Astrocyte (in vitro differentiated cells and primary cell): ENCODE measurements at regions not wholly inside any gene's neighbourhood (a gene's known extent, or its start where the extent isn't known, plus 50 kb on each side); places are given as distances from the start of the nearest gene placed in this dataset.

ENCODE experiments used
- DNase-seq: peaks from one replicate; pipeline ENCODE4 v3.0.0-alpha.2; 2010; ENCODE audit warnings: low read depth
- FAIRE-seq: peaks from 2 replicates; lab custom pipeline; 2011; peaks lifted over from hg19 to GRCh38; lab: Jason Lieb, UNC
- H2AFZ ChIP-seq: 2 replicates; pipeline ENCODE4 v1.6.0; 2012; ENCODE audit warnings: low read depth, low read length, inconsistent platforms
- H3K27ac ChIP-seq: 2 replicates; pipeline ENCODE4 v1.5.1; 2011; ENCODE audit warnings: low read depth, low read length, inconsistent platforms
- H3K27me3 ChIP-seq: 2 replicates; pipeline ENCODE4 v1.6.0; 2011; ENCODE audit warnings: low read length, inconsistent platforms; ENCODE audit not compliant: insufficient read depth
- H3K36me3 ChIP-seq: 2 replicates; pipeline ENCODE4 v1.5.1; 2011; ENCODE audit warnings: low read length, inconsistent platforms; ENCODE audit not compliant: insufficient read depth
- H3K4me1 ChIP-seq: 2 replicates; pipeline ENCODE4 v1.5.1; 2011; ENCODE audit warnings: low read length, inconsistent platforms; ENCODE audit not compliant: insufficient read depth
- H3K4me2 ChIP-seq: 2 replicates; pipeline ENCODE4 v1.6.0; 2012; ENCODE audit warnings: low read length, inconsistent platforms
- H3K4me3 ChIP-seq: 2 replicates; pipeline ENCODE4 v1.5.1; 2011; ENCODE audit warnings: low read depth, mild to moderate bottlenecking, low read length, inconsistent platforms; ENCODE audit not compliant: insufficient read depth
- H3K79me2 ChIP-seq: 2 replicates; pipeline ENCODE4 v1.6.0; 2012; ENCODE audit warnings: mild to moderate bottlenecking, low read length, inconsistent platforms; ENCODE audit not compliant: insufficient read depth
- H3K9ac ChIP-seq: 2 replicates; pipeline ENCODE4 v1.6.0; 2012; ENCODE audit warnings: mild to moderate bottlenecking, low read length, inconsistent platforms
- H3K9me3 ChIP-seq: 2 replicates; pipeline ENCODE4 v1.5.1; 2012; ENCODE audit warnings: low read depth, mild to moderate bottlenecking, low read length, inconsistent platforms; ENCODE audit not compliant: insufficient read depth
- H4K20me1 ChIP-seq: 2 replicates; pipeline ENCODE4 v1.6.0; 2012; ENCODE audit warnings: low read length, inconsistent platforms; ENCODE audit not compliant: insufficient read depth
- H3K27ac Mint-ChIP-seq: one replicate; pipeline ENCODE4 v1.8.0; 2021; ENCODE audit warnings: mild to moderate bottlenecking, mixed read lengths; ENCODE audit not compliant: unreplicated experiment
- H3K27me3 Mint-ChIP-seq: one replicate; pipeline ENCODE4 v1.8.0; 2021; ENCODE audit warnings: low read depth, mixed read lengths; ENCODE audit not compliant: unreplicated experiment
- H3K36me3 Mint-ChIP-seq: one replicate; pipeline ENCODE4 v1.8.0; 2021; ENCODE audit warnings: low read depth, mixed read lengths; ENCODE audit not compliant: unreplicated experiment
- H3K4me1 Mint-ChIP-seq: one replicate; pipeline ENCODE4 v1.8.0; 2021; ENCODE audit warnings: low read depth, mixed read lengths; ENCODE audit not compliant: unreplicated experiment
- H3K4me3 Mint-ChIP-seq: one replicate; pipeline ENCODE4 v1.8.0; 2021; ENCODE audit warnings: mild to moderate bottlenecking, moderate library complexity, mixed read lengths; ENCODE audit not compliant: unreplicated experiment
- H3K9me3 Mint-ChIP-seq: one replicate; pipeline ENCODE4 v1.8.0; 2021; ENCODE audit warnings: mild to moderate bottlenecking, mixed read lengths; ENCODE audit not compliant: unreplicated experiment
- EZH2 ChIP-seq: IDR thresholded peaks from 2 replicates; pipeline ENCODE4 v1.6.1; 2012; ENCODE audit warnings: mild to moderate bottlenecking, low read length, inconsistent platforms; ENCODE audit not compliant: insufficient read depth
- TF ChIP-seq, protein P1 (sequence below): IDR thresholded peaks from 2 replicates; pipeline ENCODE4 v1.5.1; 2011; ENCODE audit warnings: low read depth, mild to moderate bottlenecking, inconsistent platforms, low read length, moderate library complexity; ENCODE audit not compliant: insufficient read depth

DNA sequence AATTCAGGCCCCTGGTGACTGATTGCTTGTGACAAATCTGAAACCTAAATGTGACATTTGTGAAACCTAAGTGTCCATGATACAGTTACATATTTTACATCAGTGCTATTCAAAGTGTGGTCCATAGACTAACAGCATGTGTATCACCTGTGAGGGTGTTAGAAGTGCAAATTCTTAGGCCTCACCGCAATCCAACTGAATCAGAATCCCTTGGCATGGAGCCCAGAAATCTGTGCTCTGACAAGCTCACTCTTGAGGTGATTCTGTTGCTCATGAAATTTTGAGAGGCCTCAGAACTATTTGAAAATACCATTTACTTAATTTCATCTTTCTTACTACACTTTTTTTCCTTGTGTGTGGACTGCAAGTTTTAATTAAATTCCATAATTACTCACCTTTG lies 587.9 kb downstream of the ADGRL2 start:
- no peak overlapping the region for H2AFZ ChIP-seq
- peaks cover 6% of the 10 kb centered on the region for H3K4me1 ChIP-seq
- H3K79me2 ChIP-seq: no peaks in the 10 kb centered on the region
- H3K4me3 ChIP-seq: no peak overlapping the region
- no peak overlapping the region for H3K4me3 Mint-ChIP-seq
- no peaks in the 10 kb centered on the region for H3K27me3 ChIP-seq
- no peaks in the 10 kb centered on the region for H4K20me1 ChIP-seq
- no peak overlapping the region for H3K27ac ChIP-seq
- H3K36me3 Mint-ChIP-seq: no peaks in the 10 kb centered on the region
- no peaks in the 10 kb centered on the region for H3K9me3 Mint-ChIP-seq
- no peak overlapping the region for H3K27ac Mint-ChIP-seq
- H3K9ac ChIP-seq: no peak overlapping the region
- no peaks in the 10 kb centered on the region for H3K4me1 Mint-ChIP-seq
- H3K36me3 ChIP-seq: no peaks in the 10 kb centered on the region
- TF ChIP-seq, protein P1, sequence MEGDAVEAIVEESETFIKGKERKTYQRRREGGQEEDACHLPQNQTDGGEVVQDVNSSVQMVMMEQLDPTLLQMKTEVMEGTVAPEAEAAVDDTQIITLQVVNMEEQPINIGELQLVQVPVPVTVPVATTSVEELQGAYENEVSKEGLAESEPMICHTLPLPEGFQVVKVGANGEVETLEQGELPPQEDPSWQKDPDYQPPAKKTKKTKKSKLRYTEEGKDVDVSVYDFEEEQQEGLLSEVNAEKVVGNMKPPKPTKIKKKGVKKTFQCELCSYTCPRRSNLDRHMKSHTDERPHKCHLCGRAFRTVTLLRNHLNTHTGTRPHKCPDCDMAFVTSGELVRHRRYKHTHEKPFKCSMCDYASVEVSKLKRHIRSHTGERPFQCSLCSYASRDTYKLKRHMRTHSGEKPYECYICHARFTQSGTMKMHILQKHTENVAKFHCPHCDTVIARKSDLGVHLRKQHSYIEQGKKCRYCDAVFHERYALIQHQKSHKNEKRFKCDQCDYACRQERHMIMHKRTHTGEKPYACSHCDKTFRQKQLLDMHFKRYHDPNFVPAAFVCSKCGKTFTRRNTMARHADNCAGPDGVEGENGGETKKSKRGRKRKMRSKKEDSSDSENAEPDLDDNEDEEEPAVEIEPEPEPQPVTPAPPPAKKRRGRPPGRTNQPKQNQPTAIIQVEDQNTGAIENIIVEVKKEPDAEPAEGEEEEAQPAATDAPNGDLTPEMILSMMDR: no peak
- no peak for TF ChIP-seq EZH2
- H3K9me3 ChIP-seq: no peaks in the 10 kb centered on the region
- DNase-seq (peak; percentile 88), FAIRE-seq (no peak)
- no peak overlapping the region for H3K4me2 ChIP-seq
- H3K27me3 Mint-ChIP-seq: no peaks in the 10 kb centered on the region

DNA sequence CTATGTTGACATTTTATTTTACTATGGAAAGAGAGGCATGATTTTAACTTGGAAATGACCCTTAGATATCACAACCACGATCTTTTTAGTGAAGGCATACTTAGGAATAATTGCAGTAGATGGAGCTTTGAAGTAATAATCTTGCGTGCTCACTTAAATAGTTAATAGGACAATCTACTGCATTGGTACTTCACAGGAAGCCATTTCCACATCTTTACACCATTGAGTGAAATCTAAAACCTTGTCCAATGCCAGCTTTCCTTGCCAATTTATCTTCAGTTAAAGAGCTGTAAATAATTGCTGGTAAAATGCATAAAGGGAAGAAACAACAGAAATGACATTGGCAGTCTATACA lies 586.3 kb downstream of the ADGRL2 start:
- H3K36me3 ChIP-seq: no peaks in the 10 kb centered on the region
- no peak overlapping the region for H3K9ac ChIP-seq
- Mint-ChIP-seq H3K4me1 (no peaks in the 10 kb centered on the region), H3K36me3 (no peaks in the 10 kb centered on the region), H3K4me3 (no peak overlapping the region), H3K27me3 (no peaks in the 10 kb centered on the region), H3K9me3 (no peaks in the 10 kb centered on the region), H3K27ac (no peak overlapping the region)
- no peak for DNase-seq
- no peaks in the 10 kb centered on the region for H3K79me2 ChIP-seq
- H3K9me3 ChIP-seq: no peaks in the 10 kb centered on the region
- no peak overlapping the region for H2AFZ ChIP-seq
- H3K4me2 ChIP-seq: no peak overlapping the region
- FAIRE-seq: no peak
- H3K27ac ChIP-seq: no peak overlapping the region
- H3K4me3 ChIP-seq: no peak overlapping the region
- H4K20me1 ChIP-seq: no peaks in the 10 kb centered on the region
- H3K4me1 ChIP-seq: no peaks in the 10 kb centered on the region
- TF ChIP-seq, protein P1: no peak
- no peak for TF ChIP-seq EZH2
- no peaks in the 10 kb centered on the region for H3K27me3 ChIP-seq

DNA sequence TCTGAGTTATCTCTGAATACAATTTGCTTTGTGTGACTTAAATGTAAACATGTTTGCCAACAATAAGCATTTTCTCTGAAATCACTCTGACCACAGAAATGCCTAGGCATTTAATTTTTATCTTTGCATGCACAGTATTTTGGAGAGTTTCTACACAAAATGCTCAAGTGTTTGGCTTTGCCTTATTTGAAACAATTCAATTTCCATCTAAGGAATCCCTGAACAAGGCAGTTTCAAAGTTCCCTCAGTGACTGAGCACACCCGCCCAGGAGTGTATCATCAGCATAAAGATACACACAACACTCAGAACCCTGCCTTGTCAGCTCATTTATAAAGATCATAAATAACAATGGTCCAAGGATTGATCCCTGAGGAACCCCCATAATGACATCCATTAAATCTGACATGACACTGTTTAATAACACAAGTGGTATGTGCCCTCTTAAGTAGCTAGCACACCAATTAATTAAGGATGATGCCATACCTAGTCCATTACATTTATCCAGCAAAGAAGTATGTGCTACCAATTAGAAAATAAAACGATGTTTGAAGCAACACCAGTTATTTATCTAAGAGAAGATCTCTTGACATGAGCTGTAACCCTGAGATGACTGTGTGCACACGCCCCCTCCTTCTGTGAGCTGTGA lies 585.8 kb downstream of the ADGRL2 start:
- Mint-ChIP-seq H3K4me1 (no peaks in the 10 kb centered on the region), H3K36me3 (no peaks in the 10 kb centered on the region), H3K27ac (no peak overlapping the region), H3K9me3 (no peaks in the 10 kb centered on the region), H3K4me3 (no peak overlapping the region), H3K27me3 (no peaks in the 10 kb centered on the region)
- Histone ChIP-seq H2AFZ (no peak overlapping the region), H3K79me2 (no peaks in the 10 kb centered on the region), H3K27ac (no peak overlapping the region), H3K4me2 (no peak overlapping the region), H4K20me1 (no peaks in the 10 kb centered on the region), H3K4me3 (no peak overlapping the region), H3K36me3 (no peaks in the 10 kb centered on the region), H3K27me3 (no peaks in the 10 kb centered on the region), H3K9me3 (no peaks in the 10 kb centered on the region), H3K9ac (no peak overlapping the region), H3K4me1 (no peaks in the 10 kb centered on the region)
- no peak for TF ChIP-seq EZH2
- TF ChIP-seq, protein P1: no peak
- FAIRE-seq (no peak), DNase-seq (peak; percentile 1)
